A549 (cell line): ENCODE measurements at regions not wholly inside any gene's neighbourhood (a gene's known extent, or its start where the extent isn't known, plus 50 kb on each side); places are given as distances from the start of the nearest gene placed in this dataset.
"Not testable (repeated sequence)": the region's sequence is repeated elsewhere in the genome, so short reads cannot be mapped to it uniquely, and the experiment has no call there.

Source experiments
- ATAC-seq, 2 experiments: fragments of 200-7000 bp in 1 of 2; fragments of >200 bp in 1 of 2; cut with Nextera tagmentation in 1 of 2; cut with Tn5 transposase in 1 of 2; 3 replicates each; pipeline versions ENCODE4 v1.8.0 to v1.9.1; 2018 to 2020; ENCODE audit warnings: mild to moderate bottlenecking in 1 of 2, moderate library complexity in 1 of 2
- CTCF ChIA-PET: fragments of 300-600 bp; sonication (Branson Sonifier 250); formaldehyde crosslinking; extraction: SDS; loops from one replicate; lab custom pipeline; 2021; ENCODE audit warnings: antibody characterized with exemption, inconsistent platforms; lab: Yijun Ruan, JAX
- POLR2A ChIA-PET: fragments of 350-600 bp; formaldehyde crosslinking; extraction: SDS; loops from one replicate; lab custom pipeline; 2021; ENCODE audit warnings: antibody characterized with exemption, inconsistent platforms; lab: Yijun Ruan, JAX
- DNase-seq, 2 experiments: peaks; one replicate each; pipeline versions ENCODE4 v3.0.0 to v3.0.0-alpha.2; 2011 to 2016; ENCODE audit warnings: low read depth in 1 of 2, low spot score in 1 of 2
- FAIRE-seq: peaks from 2 replicates; lab custom pipeline; 2011; peaks lifted over from hg19 to GRCh38; lab: Jason Lieb, UNC
- H3K27ac ChIP-seq, 2 experiments: fragments of >200 bp; sonication (Bioruptor Twin); formaldehyde crosslinking; 3 replicates each; pipeline ENCODE4 v1.5.1; 2016 to 2017
- H3K4me1 ChIP-seq: fragments of >200 bp; sonication (Bioruptor Twin); formaldehyde crosslinking; 3 replicates; pipeline ENCODE4 v1.6.1; 2016
- H3K4me2 ChIP-seq: fragments of >200 bp; sonication (Bioruptor Twin); formaldehyde crosslinking; 3 replicates; pipeline ENCODE4 v1.6.1; 2016
- H3K4me3 ChIP-seq: fragments of >200 bp; sonication (Bioruptor Twin); formaldehyde crosslinking; 3 replicates; pipeline ENCODE4 v1.5.1; 2016
- H3K9me3 ChIP-seq: fragments of >200 bp; sonication (Bioruptor Twin); formaldehyde crosslinking; 3 replicates; pipeline ENCODE4 v1.6.1; 2016
- RAD21 ChIP-seq, 2 experiments: fragments of >200 bp in 1 of 2; sonication (Bioruptor Twin) in 1 of 2; formaldehyde crosslinking in 1 of 2; IDR thresholded peaks in 1 of 2; conservative IDR thresholded peaks in 1 of 2; 2 replicates in 1 of 2; 3 replicates in 1 of 2; pipeline ENCODE4 v1.6.1; 2012 to 2018; ENCODE audit warnings: inconsistent platforms in 1 of 2
- WGBS: methylation state at CpG from one replicate; pipeline ENCODE4 v1.1.6; 2017; ENCODE audit errors: missing lambda C conversion rate; 5-methylcytosine and 5-hydroxymethylcytosine counted together
- small RNA-seq, 6 experiments: library from RNA; depleted of rRNA; stranded (forward); fragments of <200 nt; gene quantifications; one replicate each; pipeline ENCODE3, GENCODE V24; 2012

DNA sequence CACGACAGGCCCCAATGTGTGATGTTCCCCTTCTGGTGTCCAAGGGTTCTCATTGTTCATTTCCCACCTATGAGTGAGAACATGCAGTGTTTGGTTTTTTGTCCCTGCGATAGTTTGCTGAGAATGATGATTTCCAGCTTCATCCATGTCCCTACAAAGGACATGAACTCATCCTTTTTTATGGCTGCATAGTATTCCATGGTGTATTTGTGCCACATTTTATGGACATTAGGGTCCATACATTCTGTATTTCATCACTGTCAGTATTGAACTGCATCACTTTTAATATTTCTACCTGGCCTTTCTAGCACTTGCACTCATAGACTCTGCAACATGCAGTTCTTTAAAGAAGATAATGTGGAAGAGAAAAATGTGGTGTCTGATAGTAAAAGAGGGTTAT lies 70.2 kb upstream of the RUBCNL start:
- POLR2A ChIA-PET, CTCF ChIA-PET, ATAC-seq, H3K27ac ChIP-seq, H3K4me3 ChIP-seq, H3K4me2 ChIP-seq, DNase-seq, FAIRE-seq, H3K4me1 ChIP-seq, H3K9me3 ChIP-seq: not testable (repeated sequence)
- 17% methylated on average over 1 of the region's 2 CpGs for whole genome bisulfite sequencing

DNA sequence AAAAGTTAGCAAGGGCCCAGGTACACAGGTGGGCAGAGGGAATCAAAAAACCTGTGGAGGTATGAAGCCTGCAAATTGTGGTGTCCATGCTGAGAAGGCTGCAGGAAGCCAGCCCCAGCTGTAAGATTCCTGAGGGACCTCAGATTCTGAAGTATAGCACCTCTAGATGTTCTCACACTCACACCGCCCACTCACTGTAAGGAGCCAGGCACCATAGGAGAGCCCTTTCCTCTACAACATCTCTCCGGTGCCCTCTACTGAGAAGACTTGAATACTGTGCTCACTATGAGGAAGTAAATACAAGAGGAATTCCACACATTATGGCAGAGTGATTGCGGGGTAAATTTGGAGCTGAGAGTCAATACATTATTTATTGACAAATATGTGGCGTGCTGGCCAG lies 68.9 kb upstream of the RUBCNL start:
- H3K4me1 ChIP-seq, H3K9me3 ChIP-seq, POLR2A ChIA-PET, H3K4me3 ChIP-seq, H3K27ac ChIP-seq, H3K4me2 ChIP-seq, FAIRE-seq: not testable (repeated sequence)
- ATAC-seq (peak; percentile 94 to 95), DNase-seq (peak in 1 of 2 experiments; percentile 45)
- CTCF ChIA-PET, result interaction anchor here (0.6 kb wide), 1 partner anchor 267 kb away, joined by 3 read pairs; no protein-coding TSS in a partner anchor
- peak in 1 of 2 experiments; percentile 45; a peak in 2 of 5 replicates for TF ChIP-seq RAD21 (conservative IDR thresholded peaks at IDR 0.05 in 1 of 2, IDR thresholded peaks at IDR 0.05 in 1 of 2)
- 5% methylated on average over 2 of the region's 4 CpGs for WGBS

DNA sequence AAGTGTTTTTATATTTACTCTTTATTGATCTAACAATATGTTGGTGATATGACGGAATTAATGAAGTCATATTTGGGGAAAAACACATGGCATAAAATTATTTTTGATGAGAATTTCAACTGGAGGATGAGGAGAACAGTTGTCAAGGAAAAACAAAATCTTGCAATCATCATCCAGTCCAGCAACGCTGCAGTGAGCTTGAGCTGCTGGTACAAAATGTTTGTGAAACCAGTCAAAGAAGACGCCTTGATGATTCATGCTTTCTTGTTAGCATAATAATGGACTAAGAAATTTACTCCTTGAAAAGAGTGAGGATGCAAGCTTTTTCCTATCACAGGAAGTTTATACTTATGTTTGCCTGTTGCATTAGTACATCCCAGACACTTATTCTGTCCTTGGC lies 64.1 kb upstream of the RUBCNL start:
- H3K4me3 ChIP-seq, H3K27ac ChIP-seq, H3K4me1 ChIP-seq, H3K4me2 ChIP-seq, ATAC-seq, DNase-seq, H3K9me3 ChIP-seq, FAIRE-seq, POLR2A ChIA-PET: not testable (repeated sequence)
- 67% methylated on average over 3 of the region's 3 CpGs for WGBS
- CTCF ChIA-PET, result interaction anchor here (0.6 kb wide), 1 partner anchor 116 kb away, joined by 3 read pairs; no protein-coding TSS in a partner anchor

DNA sequence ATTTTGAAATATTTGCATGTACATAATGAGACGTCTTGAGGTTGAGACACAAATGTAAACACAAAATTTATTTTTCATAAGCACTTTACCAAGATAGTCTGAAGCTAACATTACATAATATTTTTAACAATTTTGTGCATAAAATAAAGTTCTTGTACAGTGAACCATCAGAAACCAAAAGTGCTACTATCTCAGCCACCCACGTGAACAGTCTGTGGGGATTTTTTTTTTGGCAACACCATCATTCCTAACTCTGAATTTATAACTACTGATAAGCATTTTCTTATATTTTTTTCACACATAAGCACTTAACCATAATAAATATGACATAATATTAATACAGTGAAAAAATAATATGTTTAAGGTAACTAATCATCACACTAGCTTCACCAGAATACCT lies 62.9 kb upstream of the RUBCNL start:
- POLR2A ChIA-PET, H3K27ac ChIP-seq, FAIRE-seq, H3K4me3 ChIP-seq, H3K4me1 ChIP-seq, H3K4me2 ChIP-seq, CTCF ChIA-PET, DNase-seq, H3K9me3 ChIP-seq, ATAC-seq: not testable (repeated sequence)
- 63% methylated on average over 2 of the region's 2 CpGs for WGBS

DNA sequence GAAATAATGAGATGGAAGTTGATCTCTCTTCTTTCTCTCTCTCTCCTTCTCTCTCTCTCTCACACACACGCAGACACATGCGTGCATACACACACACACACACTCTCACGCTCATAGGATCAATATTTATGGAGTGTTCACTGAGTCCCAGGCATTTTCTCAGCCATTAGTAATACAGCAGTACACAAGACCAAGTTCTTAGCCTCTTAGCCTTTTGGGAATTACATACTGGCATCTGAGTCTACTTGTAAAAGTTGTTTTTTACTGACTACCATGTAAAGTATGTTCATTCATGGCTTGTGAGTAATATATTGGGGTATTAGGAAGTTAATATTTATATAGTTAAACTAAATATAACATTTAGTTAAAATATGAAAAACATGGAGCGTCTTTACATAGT lies 61.1 kb upstream of the RUBCNL start:
- H3K4me2 ChIP-seq, H3K9me3 ChIP-seq, H3K4me3 ChIP-seq, ATAC-seq, FAIRE-seq, H3K27ac ChIP-seq, CTCF ChIA-PET, DNase-seq, H3K4me1 ChIP-seq, POLR2A ChIA-PET: not testable (repeated sequence)
- 41% methylated on average over 4 of the region's 4 CpGs for WGBS

DNA sequence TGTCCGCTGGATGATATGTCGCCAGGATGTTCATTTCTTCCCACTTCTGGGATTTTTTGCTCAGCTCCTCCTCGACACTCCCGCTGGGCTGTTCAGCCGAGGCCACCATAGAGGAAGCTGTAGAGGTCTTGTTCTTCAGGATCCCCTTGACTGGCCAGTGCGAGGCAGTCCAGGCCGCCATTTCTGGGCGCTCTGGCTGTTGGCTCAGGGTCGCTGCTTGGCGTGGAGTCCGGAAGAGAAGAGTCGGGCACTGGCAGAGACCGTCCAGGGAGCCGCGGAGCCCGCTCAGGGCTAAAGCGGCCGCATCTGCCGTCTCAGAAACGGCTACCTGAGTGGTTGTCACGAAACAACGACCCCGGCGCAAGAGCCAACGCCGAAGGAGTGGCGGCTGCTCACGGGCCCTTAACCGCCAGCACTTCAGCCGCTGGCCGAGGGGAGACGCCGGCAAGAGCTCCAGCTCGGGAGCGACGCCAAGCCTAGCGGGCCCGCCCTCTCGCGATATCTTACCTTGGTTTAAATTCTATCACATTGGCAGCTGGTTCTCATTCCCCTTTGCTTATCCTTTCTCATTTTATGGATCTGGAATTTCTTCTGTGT lies 50.9 kb upstream of the RUBCNL start:
- POLR2A ChIA-PET, FAIRE-seq, ATAC-seq, H3K4me2 ChIP-seq, CTCF ChIA-PET, H3K4me3 ChIP-seq, H3K27ac ChIP-seq, H3K9me3 ChIP-seq, H3K4me1 ChIP-seq, DNase-seq: not testable (repeated sequence)
- WGBS, result 85% methylated on average over 27 of the region's 40 CpGs

Small RNA genes lying in the stretch of these regions (small RNA-seq; reads per million reads assigned to genes)
- 0 reads per million in 6 experiments for gene COX17P1
